GM23248 (cell line): ENCODE measurements at regions not wholly inside any gene's neighbourhood (a gene's known extent, or its start where the extent isn't known, plus 50 kb on each side); places are given as distances from the start of the nearest gene placed in this dataset.

Experiments used
- DNase-seq: peaks from one replicate; pipeline ENCODE4 v3.0.0-alpha.2; 2015
- H2AFZ ChIP-seq: fragments of 200-600 bp; sonication (generic); 2 replicates; pipeline ENCODE4 v1.6.1; 2016; ENCODE audit warnings: antibody characterized with exemption
- H3F3A ChIP-seq: fragments of 200-600 bp; sonication (generic); 2 replicates; pipeline ENCODE4 v1.6.1; 2016; ENCODE audit warnings: mild to moderate bottlenecking, antibody characterized with exemption, mixed run types; ENCODE audit not compliant: insufficient read depth
- H3K27ac ChIP-seq: fragments of 200-600 bp; sonication (generic); 2 replicates; pipeline ENCODE4 v1.5.1; 2016; ENCODE audit warnings: mild to moderate bottlenecking
- H3K27me3 ChIP-seq: fragments of 200-600 bp; sonication (generic); replicated peaks from 2 replicates; pipeline ENCODE4 v1.6.1; 2016; ENCODE audit warnings: mild to moderate bottlenecking; ENCODE audit not compliant: insufficient read depth
- H3K36me3 ChIP-seq: fragments of 200-600 bp; sonication (generic); 2 replicates; pipeline ENCODE4 v1.6.1; 2016; ENCODE audit warnings: low read depth, mild to moderate bottlenecking
- H3K4me1 ChIP-seq: fragments of 200-600 bp; sonication (generic); 2 replicates; pipeline ENCODE4 v1.6.1; 2016; ENCODE audit warnings: mild to moderate bottlenecking; ENCODE audit not compliant: insufficient read depth
- H3K4me2 ChIP-seq: fragments of 200-600 bp; sonication (generic); one replicate; pipeline ENCODE4 v1.6.1; 2016; ENCODE audit warnings: mild to moderate bottlenecking; ENCODE audit not compliant: unreplicated experiment
- H3K4me3 ChIP-seq: fragments of 200-600 bp; sonication (generic); 2 replicates; pipeline ENCODE4 v1.5.1; 2016; ENCODE audit warnings: mild to moderate bottlenecking
- H3K79me2 ChIP-seq: fragments of 200-600 bp; sonication (generic); 2 replicates; pipeline ENCODE4 v1.6.1; 2016; ENCODE audit warnings: mild to moderate bottlenecking; ENCODE audit not compliant: insufficient read depth
- H3K9ac ChIP-seq: fragments of 200-600 bp; sonication (generic); 2 replicates; pipeline ENCODE4 v1.6.1; 2016; ENCODE audit warnings: mild to moderate bottlenecking
- H3K9me2 ChIP-seq: fragments of 200-600 bp; sonication (generic); 2 replicates; pipeline ENCODE4 v1.6.1; 2016; ENCODE audit warnings: mixed run types, mild to moderate bottlenecking, moderate library complexity; ENCODE audit not compliant: insufficient read depth
- H3K9me3 ChIP-seq: fragments of 200-600 bp; sonication (generic); one replicate; pipeline ENCODE4 v1.6.1; 2017; ENCODE audit warnings: low read depth
- H4K20me1 ChIP-seq: fragments of 200-600 bp; sonication (generic); 2 replicates; pipeline ENCODE4 v1.6.0; 2016; ENCODE audit not compliant: insufficient read depth
- EZH2 ChIP-seq: fragments of 200-600 bp; sonication (generic); IDR thresholded peaks from 2 replicates; pipeline ENCODE4 v1.6.1; 2018; ENCODE audit warnings: antibody characterized with exemption, mild to moderate bottlenecking; ENCODE audit not compliant: insufficient read depth, poor library complexity, severe bottlenecking
- EZH2phosphoT487 ChIP-seq: fragments of 200-600 bp; sonication (generic); IDR thresholded peaks from 2 replicates; pipeline ENCODE4 v1.6.1; 2018; ENCODE audit warnings: antibody characterized with exemption, moderate library complexity, mild to moderate bottlenecking, low read depth; ENCODE audit not compliant: insufficient read depth
- WGBS, 2 experiments: methylation state at CpG; one replicate each; pipeline ENCODE4 v1.1.6; 2015 to 2017; ENCODE audit warnings: low lambda C conversion rate in 2 of 2, low coverage in 1 of 2; ENCODE audit errors: missing lambda C conversion rate in 2 of 2; 5-methylcytosine and 5-hydroxymethylcytosine counted together
- in situ Hi-C: fragments of 300-500 bp; cut with MboI; formaldehyde crosslinking; loops from 2 replicates; pipeline ENCODE4 v1.15.0; 2020

DNA sequence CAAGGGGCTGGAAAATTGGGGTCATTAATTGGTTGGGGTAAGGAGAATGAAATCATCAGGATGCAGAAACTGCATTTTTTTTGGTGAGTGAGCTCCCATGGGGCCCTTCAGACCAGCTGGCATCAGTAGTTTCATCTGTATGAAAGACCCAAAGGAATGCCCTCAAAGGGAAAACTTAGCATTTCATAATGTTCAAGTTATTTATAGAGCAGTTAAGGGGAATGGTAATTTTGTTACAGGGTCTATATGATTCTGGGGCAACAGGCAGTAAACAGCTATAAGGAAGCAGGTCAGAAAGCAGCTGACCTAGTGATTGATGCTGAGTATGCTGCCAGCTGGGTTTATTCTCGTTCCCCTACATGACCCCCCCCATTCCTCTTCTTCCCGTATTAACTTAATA is 448.9 kb downstream of the OCA2 start:
- no peak for TF ChIP-seq EZH2
- no peak for TF ChIP-seq EZH2phosphoT487
- Histone ChIP-seq H3K4me3 (no peak overlapping the region), H3K9ac (no peak overlapping the region), H3K79me2 (no peaks in the 10 kb centered on the region), H4K20me1 (no peaks in the 10 kb centered on the region), H3K9me3 (no peaks in the 10 kb centered on the region), H3K9me2 (no peaks in the 10 kb centered on the region), H3F3A (no peaks in the 10 kb centered on the region), H3K4me1 (no peaks in the 10 kb centered on the region), H3K36me3 (no peaks in the 10 kb centered on the region), H3K27me3 (no peaks in the 10 kb centered on the region), H3K27ac (no peak overlapping the region), H2AFZ (no peak overlapping the region), H3K4me2 (no peak overlapping the region)
- DNase-seq = no peak
- in situ Hi-C loops = no loop called here
- WGBS, 2 experiments = 11 to 18% methylated on average over 2 of the region's 2 CpGs

DNA sequence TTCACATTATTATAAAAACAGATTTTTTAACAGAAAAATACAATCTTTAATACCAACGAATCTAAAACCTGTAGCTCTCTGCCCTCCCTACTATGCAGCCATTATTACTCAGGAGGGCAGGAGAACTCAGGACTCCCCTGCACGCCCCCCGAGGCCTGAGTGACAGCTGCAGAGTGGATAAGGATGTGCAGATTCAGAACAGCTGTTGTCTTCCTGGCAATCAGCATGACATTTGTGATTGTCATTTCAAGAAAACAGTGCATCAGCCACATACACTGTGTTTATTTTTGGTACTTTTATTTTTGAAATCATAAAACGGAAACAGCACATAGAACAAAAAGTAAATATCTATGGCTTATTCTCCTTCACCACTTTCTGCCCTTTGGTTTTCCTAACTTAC is 450.8 kb downstream of the OCA2 start:
- Histone ChIP-seq H2AFZ (no peak overlapping the region), H3K9me3 (no peaks in the 10 kb centered on the region), H3K9me2 (no peaks in the 10 kb centered on the region), H3K4me2 (no peak overlapping the region), H4K20me1 (no peaks in the 10 kb centered on the region), H3K36me3 (no peaks in the 10 kb centered on the region), H3K79me2 (no peaks in the 10 kb centered on the region), H3K9ac (no peak overlapping the region), H3K4me3 (no peak overlapping the region), H3K27me3 (no peaks in the 10 kb centered on the region), H3K27ac (no peak overlapping the region), H3F3A (no peaks in the 10 kb centered on the region), H3K4me1 (no peaks in the 10 kb centered on the region)
- no peak for TF ChIP-seq EZH2phosphoT487
- TF ChIP-seq EZH2 = no peak
- in situ Hi-C loops = no loop called here
- WGBS, 2 experiments = 10 to 13% methylated on average over 4 of the region's 4 CpGs
- DNase-seq = no peak

DNA sequence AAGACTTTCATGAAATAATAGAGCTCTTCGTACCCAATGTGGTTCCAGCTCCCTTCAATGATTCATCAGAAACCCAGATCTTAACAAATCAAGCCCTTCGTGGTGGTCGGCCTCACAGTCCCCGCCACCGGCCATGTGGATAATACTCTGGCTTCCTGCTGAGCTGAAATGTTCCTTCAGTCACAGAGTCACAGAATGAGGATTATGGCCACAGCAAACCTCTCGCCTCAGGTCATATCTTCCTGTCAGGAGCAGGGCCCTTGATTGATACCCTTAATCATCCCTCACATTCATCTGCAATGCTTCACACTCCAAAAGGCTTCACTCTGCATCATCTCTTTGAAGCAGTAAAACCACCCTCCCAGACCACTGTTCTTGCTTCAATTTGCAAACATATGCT is 452.6 kb downstream of the OCA2 start:
- Histone ChIP-seq H3K79me2 (no peaks in the 10 kb centered on the region), H3K27ac (no peak overlapping the region), H4K20me1 (no peaks in the 10 kb centered on the region), H3F3A (no peaks in the 10 kb centered on the region), H3K4me3 (no peak overlapping the region), H3K9me3 (no peaks in the 10 kb centered on the region), H3K4me1 (no peaks in the 10 kb centered on the region), H3K36me3 (no peaks in the 10 kb centered on the region), H3K27me3 (no peaks in the 10 kb centered on the region), H3K4me2 (no peak overlapping the region), H2AFZ (no peak overlapping the region), H3K9ac (no peak overlapping the region), H3K9me2 (no peaks in the 10 kb centered on the region)
- TF ChIP-seq EZH2 = no peak
- TF ChIP-seq EZH2phosphoT487 = no peak
- no peak for DNase-seq
- 21% methylated on average over 6 of the region's 6 CpGs for WGBS, 2 experiments
- in situ Hi-C loops = no loop called here

DNA sequence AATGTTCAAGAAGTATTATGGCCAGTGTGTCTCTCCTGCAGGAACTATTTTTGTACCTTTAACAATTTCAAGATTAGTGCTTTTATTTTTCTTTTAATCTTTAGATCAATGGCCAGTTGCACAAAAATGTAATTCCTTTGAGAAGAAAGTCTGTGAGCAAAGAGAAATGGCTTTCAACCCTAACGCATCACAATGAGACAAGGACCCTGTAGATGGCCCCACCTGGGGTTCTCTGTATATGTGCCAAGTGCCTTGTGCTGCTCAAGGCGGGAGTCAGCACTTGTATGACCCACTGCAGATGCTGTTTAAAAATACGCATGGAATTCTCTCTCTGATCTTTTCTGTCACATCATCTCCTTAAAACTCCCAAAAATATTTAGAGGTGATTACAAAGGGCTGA is 453.4 kb downstream of the OCA2 start:
- Histone ChIP-seq H3K9ac (no peak overlapping the region), H3F3A (no peaks in the 10 kb centered on the region), H3K4me3 (no peak overlapping the region), H3K79me2 (no peaks in the 10 kb centered on the region), H3K27ac (no peak overlapping the region), H3K9me2 (no peaks in the 10 kb centered on the region), H3K9me3 (no peaks in the 10 kb centered on the region), H3K36me3 (no peaks in the 10 kb centered on the region), H3K27me3 (no peaks in the 10 kb centered on the region), H2AFZ (no peak overlapping the region), H3K4me2 (no peak overlapping the region), H4K20me1 (no peaks in the 10 kb centered on the region), H3K4me1 (no peaks in the 10 kb centered on the region)
- TF ChIP-seq EZH2phosphoT487 (no peak), EZH2 (no peak)
- 22 to 39% methylated on average over 3 of the region's 3 CpGs for WGBS, 2 experiments
- DNase-seq = no peak
- in situ Hi-C loops = no loop called here

DNA sequence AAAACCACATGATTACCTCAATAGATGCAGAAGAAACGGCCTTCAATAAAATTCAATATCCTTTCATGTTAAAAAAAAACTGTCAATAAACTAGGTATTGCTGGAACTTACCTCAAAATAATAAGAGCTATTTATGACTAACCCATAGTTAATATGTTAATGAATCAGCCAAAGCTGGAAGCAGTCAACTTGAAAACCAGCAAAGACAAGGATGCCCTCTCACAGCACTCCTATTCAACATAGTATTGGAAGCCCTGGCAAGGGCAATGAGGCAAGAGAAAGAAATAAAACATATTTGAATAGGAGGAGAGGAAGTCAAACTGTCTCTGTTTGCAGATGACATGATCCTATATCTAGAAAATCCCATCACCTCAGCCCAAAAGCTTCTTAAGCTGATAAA is 456.1 kb downstream of the OCA2 start:
- H3K79me2 ChIP-seq = no peaks in the 10 kb centered on the region
- no peaks in the 10 kb centered on the region for H3K9me2 ChIP-seq
- no peaks in the 10 kb centered on the region for H3K27me3 ChIP-seq
- H3K9me3 ChIP-seq = no peaks in the 10 kb centered on the region
- H3K27ac ChIP-seq = no peak overlapping the region
- no peaks in the 10 kb centered on the region for H3K36me3 ChIP-seq
- H3K9ac ChIP-seq = no peak overlapping the region
- no peaks in the 10 kb centered on the region for H3K4me1 ChIP-seq
- TF ChIP-seq EZH2 (no peak), EZH2phosphoT487 (no peak)
- in situ Hi-C loops = no loop called here
- WGBS, 2 experiments = 0 to 5% methylated on average over 1 of the region's 1 CpG
- H3K4me3 ChIP-seq = no peak overlapping the region
- H3F3A ChIP-seq = no peaks in the 10 kb centered on the region
- DNase-seq = no peak
- no peaks in the 10 kb centered on the region for H4K20me1 ChIP-seq
- H3K4me2 ChIP-seq = no peak overlapping the region
- no peak overlapping the region for H2AFZ ChIP-seq
